Germinal center (tissue), 1 donor: ENCODE measurements at regions not wholly inside any gene's neighbourhood (a gene's known extent, or its start where the extent isn't known, plus 50 kb on each side); places are given as distances from the start of the nearest gene placed in this dataset.
"Not testable (repeated sequence)": the region's sequence is repeated elsewhere in the genome, so short reads cannot be mapped to it uniquely, and the experiment has no call there.

Source experiments
- DNase-seq: peaks from one replicate; pipeline ENCODE4 v3.0.0; 2012; ENCODE audit warnings: mixed read lengths, low spot score

DNA sequence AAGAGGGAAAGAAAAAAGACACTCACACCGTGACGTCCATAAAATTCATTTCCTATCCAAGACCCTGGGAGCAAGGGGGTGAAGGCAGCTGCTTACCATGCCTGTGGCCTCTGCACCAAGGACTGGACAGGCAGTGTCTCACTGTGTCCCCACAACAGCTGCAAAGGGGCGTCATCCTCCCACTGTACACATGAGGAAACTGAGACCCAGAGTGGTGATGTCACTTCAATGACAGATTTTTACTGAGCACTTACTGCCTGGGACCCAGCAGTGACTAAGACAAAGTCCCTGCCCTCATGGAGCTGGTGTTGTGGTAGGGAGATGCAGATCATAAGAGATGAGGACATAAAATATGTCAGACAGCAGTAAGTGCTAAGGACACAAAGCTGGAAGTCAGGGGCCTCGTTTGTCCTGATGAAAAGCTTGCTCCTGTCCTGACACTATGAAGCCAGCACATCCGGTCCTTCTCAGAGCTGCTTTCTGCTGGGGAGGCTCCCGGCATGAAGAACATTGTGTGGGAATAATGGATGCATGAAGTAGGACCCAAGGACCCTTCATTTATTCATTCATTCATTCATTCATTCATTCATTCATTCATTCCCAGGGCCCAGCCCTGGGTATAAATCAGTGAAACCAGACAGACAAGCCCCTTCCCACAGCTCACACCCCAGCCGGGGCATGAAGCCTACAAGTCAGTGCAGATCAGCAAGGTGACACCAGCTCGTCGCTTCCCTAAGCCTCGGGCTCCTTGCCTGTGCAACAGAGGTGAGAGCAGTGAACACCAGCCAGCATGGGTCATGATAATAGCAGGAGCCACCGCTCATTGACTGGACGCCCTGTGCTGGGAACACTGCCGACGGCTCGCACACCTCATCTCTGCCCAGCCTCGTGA lies 473.7 kb downstream of the MATN1 start:
- no peak for DNase-seq

GRCh38 chr1:30248774-30249173 lies 474.6 kb downstream of the MATN1 start:
- DNase-seq, result no peak

GRCh38 chr1:30248373-30248772 lies 475.0 kb downstream of the MATN1 start:
- no peak for DNase-seq

DNA sequence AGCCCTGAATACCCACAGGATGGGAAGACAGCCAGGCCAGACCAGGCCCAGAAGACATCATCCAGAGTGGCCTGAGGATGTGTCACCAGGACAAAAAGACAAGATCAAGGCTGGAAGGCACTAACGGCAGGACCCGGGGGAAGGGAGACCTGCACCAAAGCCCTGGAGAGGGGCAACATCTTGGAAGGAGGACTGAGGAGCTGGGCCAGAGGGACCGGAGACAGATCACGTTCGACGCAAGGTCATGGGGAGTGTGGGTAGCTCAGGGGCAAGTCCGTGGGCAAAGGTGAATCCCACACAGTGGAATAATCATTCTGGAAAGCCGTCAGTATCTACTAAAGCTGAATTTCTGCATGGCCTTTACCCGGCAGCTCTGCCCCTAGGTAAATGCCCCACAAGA lies 478.6 kb downstream of the MATN1 start:
- DNase-seq, result no peak

DNA sequence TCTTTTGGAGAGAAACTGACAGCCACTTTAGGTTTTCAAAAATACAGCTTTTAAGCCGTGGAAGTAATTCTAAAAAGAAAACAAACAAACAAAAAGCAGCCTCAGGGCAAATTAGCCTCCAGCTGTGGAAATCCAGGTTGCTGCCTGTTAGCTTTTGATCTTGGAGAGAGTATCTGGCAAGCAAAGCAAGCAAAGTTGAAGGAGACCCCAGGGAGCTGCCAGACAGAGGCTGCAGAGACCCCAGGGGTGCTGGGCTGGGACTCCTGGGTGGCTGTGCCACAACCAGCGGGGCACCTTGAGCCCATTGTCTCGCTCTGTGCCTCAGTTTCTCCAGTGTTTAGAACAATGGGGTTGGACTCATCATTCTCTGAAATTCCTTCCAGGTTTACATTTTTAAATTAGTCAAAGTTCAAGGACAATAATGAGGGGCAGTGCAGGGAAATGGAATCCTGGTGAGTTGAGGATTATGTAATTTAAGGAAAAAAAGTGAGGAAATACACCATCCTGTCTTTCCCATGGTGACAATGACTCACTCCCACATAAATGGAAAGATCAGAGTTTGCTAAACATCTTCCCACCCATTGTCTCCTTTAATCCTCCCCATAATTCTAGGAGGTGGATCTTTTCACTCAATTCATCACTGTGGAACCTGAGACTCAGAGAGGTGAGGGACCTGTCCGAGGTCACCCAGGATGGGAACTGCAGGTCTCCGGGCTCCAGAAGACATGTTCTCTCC lies 480.5 kb downstream of the MATN1 start:
- no peak for DNase-seq

GRCh38 chr1:30242168-30242567 lies 481.2 kb downstream of the MATN1 start:
- no peak for DNase-seq

GRCh38 chr1:30241681-30242080 lies 481.7 kb downstream of the MATN1 start:
- DNase-seq, result no peak

GRCh38 chr1:30234091-30234490 lies 489.3 kb downstream of the MATN1 start:
- no peak for DNase-seq

DNA sequence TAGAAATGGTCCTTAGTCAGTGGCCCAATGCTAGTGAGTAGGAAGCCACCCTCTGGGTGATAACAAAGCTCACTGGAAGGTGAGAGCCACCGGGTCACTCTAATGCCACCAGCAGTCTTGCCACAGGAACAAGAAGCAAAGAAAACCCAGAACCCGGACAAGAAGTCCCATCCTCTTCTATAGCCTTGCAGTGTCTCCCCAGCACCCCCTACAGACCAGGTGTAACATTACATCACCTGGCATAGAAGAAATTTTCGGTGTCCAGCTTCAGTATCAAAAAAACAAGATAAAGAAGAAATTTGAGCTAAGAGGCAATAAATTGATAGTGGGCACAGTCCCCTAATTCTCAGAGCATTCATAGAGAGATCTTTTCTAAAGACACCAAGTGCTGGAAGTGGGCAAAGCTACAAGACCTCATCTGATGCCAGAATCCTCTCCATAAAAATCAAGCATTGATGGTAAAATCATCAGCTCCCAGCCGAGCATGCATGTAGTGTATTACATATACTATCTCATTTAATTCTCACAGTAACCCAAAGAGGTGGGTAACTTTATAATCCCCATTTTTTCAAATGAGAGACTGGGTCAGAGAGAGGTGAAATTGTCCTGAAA lies 491.0 kb downstream of the MATN1 start:
- peak; percentile 28 for DNase-seq

DNA sequence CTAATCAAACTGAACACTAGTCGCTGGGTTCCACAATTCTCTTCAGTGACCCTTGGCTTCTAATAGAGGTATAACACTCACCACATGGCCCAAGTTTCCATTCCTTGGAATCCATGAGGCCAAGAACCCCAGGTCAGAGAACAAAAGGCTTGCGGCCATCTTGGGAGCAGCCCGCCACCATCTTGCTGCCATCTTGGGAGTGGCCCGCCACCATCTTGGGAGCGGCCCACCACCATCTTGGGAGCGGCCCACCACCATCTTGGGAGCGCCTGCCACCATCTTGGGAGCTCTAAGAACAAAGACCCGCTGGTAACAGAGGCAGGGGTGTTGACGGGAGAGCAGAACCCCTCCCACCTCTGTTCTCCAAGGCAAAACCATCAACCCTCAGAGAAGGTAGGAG lies 493.4 kb downstream of the MATN1 start:
- DNase-seq, result no peak

- no peak for DNase-seq
These were observed 493.8 kb downstream of the MATN1 start for GRCh38 chr1:30229557-30229956.

- no peak for DNase-seq
These were observed 496.7 kb downstream of the MATN1 start for GRCh38 chr1:30226648-30227047.

- no peak for DNase-seq
These were observed 498.0 kb downstream of the MATN1 start for GRCh38 chr1:30225357-30225756.

GRCh38 chr1:30219675-30220074 lies 503.7 kb downstream of the MATN1 start:
- no peak for DNase-seq

- no peak for DNase-seq
These were observed 504.9 kb downstream of the MATN1 start for GRCh38 chr1:30218438-30218837.

GRCh38 chr1:30216602-30217001 lies 506.8 kb downstream of the MATN1 start:
- no peak for DNase-seq

DNA sequence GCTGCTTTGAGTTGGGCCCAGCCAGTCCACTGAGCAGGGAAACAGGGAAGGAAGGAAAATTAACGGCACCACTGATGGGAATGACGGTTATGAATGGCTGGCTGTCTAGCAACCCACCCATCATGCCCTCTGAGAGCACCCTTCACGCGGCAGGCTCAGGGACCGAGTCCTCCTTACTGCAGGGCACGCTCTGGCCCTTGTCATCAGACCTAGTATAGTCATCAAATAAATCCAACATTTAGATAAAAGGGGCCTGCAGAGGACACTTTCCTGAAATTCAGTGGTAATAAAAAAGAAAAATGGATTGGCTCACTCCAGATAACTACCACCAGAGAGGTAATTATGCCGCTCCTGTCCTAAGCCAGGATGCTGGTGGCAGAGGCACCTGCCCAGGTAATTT lies 509.4 kb downstream of the MATN1 start:
- DNase-seq, result no peak

GRCh38 chr1:30207962-30208361 lies 515.4 kb downstream of the MATN1 start:
- not testable (repeated sequence) for DNase-seq

DNA sequence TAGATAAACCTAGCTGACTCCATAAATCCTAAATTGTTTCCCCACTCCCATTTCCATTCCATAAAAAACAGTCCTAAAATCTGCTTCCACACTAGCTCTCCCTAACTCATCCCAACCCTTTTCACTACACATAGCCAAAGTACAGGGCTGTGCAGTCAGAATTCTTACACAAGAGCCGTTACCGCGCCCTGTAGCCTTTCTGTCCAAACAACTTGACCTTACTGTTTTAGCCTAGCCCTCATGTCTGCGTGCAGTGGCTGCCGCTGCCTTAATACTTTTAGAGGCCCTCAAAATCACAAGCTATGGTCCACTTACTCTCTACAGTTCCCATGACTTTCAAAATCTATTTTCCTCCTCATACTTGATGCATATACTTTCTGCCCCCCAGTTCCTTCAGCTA lies 516.8 kb downstream of the MATN1 start:
- not testable (repeated sequence) for DNase-seq

DNA sequence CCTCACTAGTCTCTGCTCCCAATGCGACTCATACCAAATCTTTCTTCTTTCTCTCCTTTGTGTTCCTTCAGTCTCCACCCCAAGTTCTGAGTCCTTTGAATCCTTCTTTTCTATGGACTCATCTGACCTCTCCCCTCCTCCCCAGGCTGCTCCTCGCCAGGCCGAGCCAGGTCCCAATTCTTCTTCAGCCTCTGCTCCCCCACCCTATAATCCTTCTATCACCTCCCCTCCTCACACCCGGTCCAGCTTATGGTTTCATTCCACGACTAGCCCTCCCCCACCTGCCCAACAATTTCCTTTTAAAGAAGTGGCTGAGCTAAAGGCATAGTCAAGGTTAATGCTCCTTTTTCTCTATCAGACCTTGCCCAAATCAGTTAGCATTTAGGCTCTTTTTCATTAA lies 518.5 kb downstream of the MATN1 start:
- not testable (repeated sequence) for DNase-seq

- no peak for DNase-seq
These were observed 522.4 kb downstream of the MATN1 start for GRCh38 chr1:30201015-30201414.

- DNase-seq, result no peak
These were observed 523.2 kb downstream of the MATN1 start for GRCh38 chr1:30200161-30200560.

DNA sequence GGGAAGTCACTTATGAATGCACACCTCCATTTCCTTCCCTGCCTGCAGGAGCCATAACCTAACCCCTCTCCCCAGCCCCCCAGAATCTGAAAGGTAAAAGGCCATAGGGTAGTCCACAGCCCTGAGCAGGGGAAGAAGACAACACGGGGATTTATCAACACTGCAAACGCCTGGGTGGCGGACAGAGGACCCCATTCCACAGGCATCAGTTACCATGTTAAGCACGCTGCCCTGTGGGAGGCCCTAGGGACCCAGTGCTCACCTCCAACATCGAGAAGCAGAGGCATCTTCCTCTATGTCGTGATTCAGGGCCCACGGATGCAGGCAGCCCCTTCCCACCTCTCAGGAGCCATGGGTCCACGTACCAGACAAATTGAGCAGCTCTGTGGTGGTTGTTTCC lies 523.8 kb downstream of the MATN1 start:
- DNase-seq, result no peak
